Neural cell (in vitro differentiated cells): ENCODE measurements at regions not wholly inside any gene's neighbourhood (a gene's known extent, or its start where the extent isn't known, plus 50 kb on each side); places are given as distances from the start of the nearest gene placed in this dataset.

Experiments
- H2AFZ ChIP-seq: fragments of 200-600, 300-800 bp; sonication (generic), shearing (Covaris generic); 2 replicates; pipeline ENCODE4 v1.6.0; 2014; ENCODE audit warnings: low read depth, mild to moderate bottlenecking, antibody characterized with exemption, low read length, moderate library complexity
- H3F3A ChIP-seq: fragments of 200-600 bp; shearing (Covaris generic); 2 replicates; pipeline ENCODE4 v1.6.1; 2016; ENCODE audit warnings: mild to moderate bottlenecking, moderate library complexity, mixed read lengths, antibody characterized with exemption, low read length; ENCODE audit not compliant: insufficient read depth, poor library complexity, severe bottlenecking
- H3K27ac ChIP-seq: fragments of 200-600, 300-800 bp; sonication (generic), shearing (Covaris generic); 2 replicates; pipeline ENCODE4 v1.5.1; 2014; ENCODE audit warnings: mild to moderate bottlenecking, low read length, moderate library complexity
- H3K27me3 ChIP-seq: fragments of 300-800, 200-600 bp; sonication (generic), shearing (Covaris generic); 2 replicates; pipeline ENCODE4 v1.6.0; 2014; ENCODE audit warnings: mild to moderate bottlenecking, low read depth, low read length, moderate library complexity; ENCODE audit not compliant: insufficient read depth
- H3K36me3 ChIP-seq: fragments of 300-800, 200-600 bp; sonication (generic), shearing (Covaris generic); 2 replicates; pipeline ENCODE4 v1.5.1; 2014; ENCODE audit warnings: mild to moderate bottlenecking, antibody characterized with exemption, low read length, moderate library complexity; ENCODE audit not compliant: insufficient read depth
- H3K4me2 ChIP-seq: fragments of 300-800, 200-600 bp; sonication (generic), shearing (Covaris generic); 2 replicates; pipeline ENCODE4 v1.6.0; 2014; ENCODE audit warnings: mild to moderate bottlenecking, low read length
- H3K4me3 ChIP-seq: fragments of 300-800, 200-600 bp; sonication (generic), shearing (Covaris generic); 2 replicates; pipeline ENCODE4 v1.5.1; 2014; ENCODE audit warnings: mild to moderate bottlenecking, low read length, moderate library complexity
- H3K79me2 ChIP-seq: fragments of 200-600 bp; shearing (Covaris generic); replicated peaks from 2 replicates; pipeline ENCODE4 v1.6.0; 2014; ENCODE audit warnings: mild to moderate bottlenecking, low read length, moderate library complexity; ENCODE audit not compliant: insufficient read depth
- H3K9ac ChIP-seq: fragments of 300-800, 200-600 bp; sonication (generic), shearing (Covaris generic); 2 replicates; pipeline ENCODE4 v1.6.1; 2016; ENCODE audit warnings: mild to moderate bottlenecking, low read length, mixed read lengths
- H3K9me2 ChIP-seq: fragments of 200-600 bp; shearing (Covaris generic); 2 replicates; pipeline ENCODE4 v1.6.1; 2016; ENCODE audit warnings: mild to moderate bottlenecking, low read length, mixed read lengths; ENCODE audit not compliant: insufficient read depth
- H3K9me3 ChIP-seq: fragments of 200-600, 300-800 bp; sonication (generic), shearing (Covaris generic); 2 replicates; pipeline ENCODE4 v1.6.1; 2016; ENCODE audit warnings: mild to moderate bottlenecking, mixed run types, low read length, moderate library complexity, mixed read lengths
- H4K20me1 ChIP-seq: fragments of 200-600 bp; shearing (Covaris generic); 2 replicates; pipeline ENCODE4 v1.6.1; 2016; ENCODE audit warnings: mild to moderate bottlenecking, mixed run types; ENCODE audit not compliant: insufficient read depth
- CTCF ChIP-seq: fragments of 450-650 bp; IDR thresholded peaks from 2 replicates; pipeline ENCODE4 v1.5.1; 2014; ENCODE audit warnings: antibody characterized with exemption, mild to moderate bottlenecking, moderate library complexity; ENCODE audit not compliant: poor library complexity, severe bottlenecking
- EP300 ChIP-seq: fragments of 450-650 bp; conservative IDR thresholded peaks from 2 replicates; pipeline ENCODE4 v1.6.1; 2014; ENCODE audit warnings: antibody characterized with exemption, mild to moderate bottlenecking, moderate library complexity; ENCODE audit not compliant: poor library complexity, severe bottlenecking
- EZH2 ChIP-seq: fragments of 200-600, 300-800 bp; shearing (Covaris generic), sonication (generic); IDR thresholded peaks from 2 replicates; pipeline ENCODE4 v1.6.1; 2014; ENCODE audit warnings: antibody characterized with exemption, low read length, borderline replicate concordance, mild to moderate bottlenecking; ENCODE audit not compliant: insufficient read depth, poor library complexity, severe bottlenecking
- MXI1 ChIP-seq: fragments of 450-650 bp; conservative IDR thresholded peaks from 2 replicates; pipeline ENCODE4 v1.6.1; 2014; ENCODE audit warnings: antibody characterized with exemption, mild to moderate bottlenecking; ENCODE audit not compliant: poor library complexity, severe bottlenecking
- POLR2AphosphoS5 ChIP-seq: IDR thresholded peaks from 2 replicates; pipeline ENCODE4 v1.6.1; 2012
- RAD21 ChIP-seq: fragments of 450-650 bp; conservative IDR thresholded peaks from 2 replicates; pipeline ENCODE4 v1.6.1; 2014; ENCODE audit warnings: antibody characterized with exemption, mild to moderate bottlenecking, moderate library complexity
- SMC3 ChIP-seq: fragments of 450-650 bp; conservative IDR thresholded peaks from 2 replicates; pipeline ENCODE4 v1.6.1; 2014; ENCODE audit warnings: antibody characterized with exemption, mild to moderate bottlenecking, moderate library complexity; ENCODE audit not compliant: poor library complexity
- TAF1 ChIP-seq: IDR thresholded peaks from 2 replicates; pipeline ENCODE4 v1.6.1; 2012; ENCODE audit warnings: low read depth
- TF ChIP-seq, protein P1 (sequence below): IDR thresholded peaks from 2 replicates; pipeline ENCODE4 v1.6.1; 2012; ENCODE audit warnings: borderline replicate concordance

DNA sequence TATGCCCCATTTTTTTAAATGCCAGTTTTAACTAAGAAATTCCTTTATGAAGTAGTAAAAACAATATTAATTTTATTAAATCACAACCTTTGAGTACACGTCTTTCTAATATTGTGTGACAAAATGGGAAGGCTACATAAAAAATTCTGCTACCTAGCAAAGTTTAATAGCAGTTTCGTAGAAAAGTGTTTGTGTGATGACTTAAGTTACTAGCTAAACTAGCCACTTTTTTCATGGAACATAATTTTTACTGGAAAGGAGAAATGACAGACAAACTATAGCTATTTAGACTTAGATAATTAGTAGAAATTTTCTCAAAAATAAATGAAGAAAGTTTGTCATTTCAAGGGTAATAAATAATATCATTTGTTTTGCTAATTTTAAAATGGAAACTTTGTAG, 153.1 kb downstream of the GPAM start:
- no peak overlapping the region for H2AFZ ChIP-seq
- no peak for TF ChIP-seq RAD21
- TF ChIP-seq, protein P1, sequence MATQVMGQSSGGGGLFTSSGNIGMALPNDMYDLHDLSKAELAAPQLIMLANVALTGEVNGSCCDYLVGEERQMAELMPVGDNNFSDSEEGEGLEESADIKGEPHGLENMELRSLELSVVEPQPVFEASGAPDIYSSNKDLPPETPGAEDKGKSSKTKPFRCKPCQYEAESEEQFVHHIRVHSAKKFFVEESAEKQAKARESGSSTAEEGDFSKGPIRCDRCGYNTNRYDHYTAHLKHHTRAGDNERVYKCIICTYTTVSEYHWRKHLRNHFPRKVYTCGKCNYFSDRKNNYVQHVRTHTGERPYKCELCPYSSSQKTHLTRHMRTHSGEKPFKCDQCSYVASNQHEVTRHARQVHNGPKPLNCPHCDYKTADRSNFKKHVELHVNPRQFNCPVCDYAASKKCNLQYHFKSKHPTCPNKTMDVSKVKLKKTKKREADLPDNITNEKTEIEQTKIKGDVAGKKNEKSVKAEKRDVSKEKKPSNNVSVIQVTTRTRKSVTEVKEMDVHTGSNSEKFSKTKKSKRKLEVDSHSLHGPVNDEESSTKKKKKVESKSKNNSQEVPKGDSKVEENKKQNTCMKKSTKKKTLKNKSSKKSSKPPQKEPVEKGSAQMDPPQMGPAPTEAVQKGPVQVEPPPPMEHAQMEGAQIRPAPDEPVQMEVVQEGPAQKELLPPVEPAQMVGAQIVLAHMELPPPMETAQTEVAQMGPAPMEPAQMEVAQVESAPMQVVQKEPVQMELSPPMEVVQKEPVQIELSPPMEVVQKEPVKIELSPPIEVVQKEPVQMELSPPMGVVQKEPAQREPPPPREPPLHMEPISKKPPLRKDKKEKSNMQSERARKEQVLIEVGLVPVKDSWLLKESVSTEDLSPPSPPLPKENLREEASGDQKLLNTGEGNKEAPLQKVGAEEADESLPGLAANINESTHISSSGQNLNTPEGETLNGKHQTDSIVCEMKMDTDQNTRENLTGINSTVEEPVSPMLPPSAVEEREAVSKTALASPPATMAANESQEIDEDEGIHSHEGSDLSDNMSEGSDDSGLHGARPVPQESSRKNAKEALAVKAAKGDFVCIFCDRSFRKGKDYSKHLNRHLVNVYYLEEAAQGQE: no peak
- TF ChIP-seq TAF1: no peak
- TF ChIP-seq CTCF: no peak
- TF ChIP-seq POLR2AphosphoS5: no peak
- no peak for TF ChIP-seq SMC3
- TF ChIP-seq EZH2: no peak
- no peak for TF ChIP-seq EP300
- TF ChIP-seq MXI1: no peak
- no peaks in the 10 kb centered on the region for H3K36me3 ChIP-seq
- H3K9ac ChIP-seq: no peak overlapping the region
- H3K79me2 ChIP-seq: no peaks in the 10 kb centered on the region
- H4K20me1 ChIP-seq: no peaks in the 10 kb centered on the region
- no peaks in the 10 kb centered on the region for H3K27me3 ChIP-seq
- peaks cover 3% of the 10 kb centered on the region for H3K9me3 ChIP-seq
- H3K4me2 ChIP-seq: no peak overlapping the region
- no peaks in the 10 kb centered on the region for H3K9me2 ChIP-seq
- H3F3A ChIP-seq: no peaks in the 10 kb centered on the region
- H3K4me3 ChIP-seq: no peak overlapping the region
- H3K27ac ChIP-seq: no peak overlapping the region

DNA sequence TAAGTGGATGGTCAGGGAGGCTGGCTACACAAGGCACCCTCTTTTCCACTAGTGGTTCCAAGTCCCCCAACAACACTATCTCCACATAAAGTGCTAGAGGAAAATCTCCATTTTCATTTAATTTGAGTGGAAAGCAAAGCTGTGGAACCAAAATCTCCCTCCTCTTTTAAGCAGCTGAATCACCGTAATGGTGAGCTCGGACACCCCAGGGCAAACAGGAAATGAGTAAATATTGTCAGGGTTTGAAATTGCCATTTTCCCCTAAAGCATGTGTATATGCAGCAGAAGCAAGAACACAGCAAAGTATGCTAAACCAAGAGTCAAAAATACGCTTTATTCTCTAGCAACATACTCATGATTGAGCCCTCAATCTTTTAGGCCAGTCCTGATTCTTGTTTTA, 143.7 kb downstream of the GPAM start:
- no peaks in the 10 kb centered on the region for H3K9me3 ChIP-seq
- no peaks in the 10 kb centered on the region for H4K20me1 ChIP-seq
- no peaks in the 10 kb centered on the region for H3K79me2 ChIP-seq
- no peak overlapping the region for H2AFZ ChIP-seq
- H3K36me3 ChIP-seq: no peaks in the 10 kb centered on the region
- H3K4me2 ChIP-seq: no peak overlapping the region
- no peak overlapping the region for H3K9ac ChIP-seq
- H3K9me2 ChIP-seq: no peaks in the 10 kb centered on the region
- no peak overlapping the region for H3K4me3 ChIP-seq
- H3K27me3 ChIP-seq: no peaks in the 10 kb centered on the region
- no peak overlapping the region for H3K27ac ChIP-seq
- TF ChIP-seq EP300: no peak
- no peak for TF ChIP-seq MXI1
- TF ChIP-seq TAF1: no peak
- no peak for TF ChIP-seq POLR2AphosphoS5
- no peak for TF ChIP-seq RAD21
- TF ChIP-seq EZH2: no peak
- TF ChIP-seq, protein P1: no peak
- TF ChIP-seq SMC3: no peak
- TF ChIP-seq CTCF: no peak
- no peaks in the 10 kb centered on the region for H3F3A ChIP-seq
